ENCODE measurements at regions not wholly inside any gene's neighbourhood (a gene's known extent, or its start where the extent isn't known, plus 50 kb on each side); places are given as distances from the start of the nearest gene placed in this dataset.

DNA sequence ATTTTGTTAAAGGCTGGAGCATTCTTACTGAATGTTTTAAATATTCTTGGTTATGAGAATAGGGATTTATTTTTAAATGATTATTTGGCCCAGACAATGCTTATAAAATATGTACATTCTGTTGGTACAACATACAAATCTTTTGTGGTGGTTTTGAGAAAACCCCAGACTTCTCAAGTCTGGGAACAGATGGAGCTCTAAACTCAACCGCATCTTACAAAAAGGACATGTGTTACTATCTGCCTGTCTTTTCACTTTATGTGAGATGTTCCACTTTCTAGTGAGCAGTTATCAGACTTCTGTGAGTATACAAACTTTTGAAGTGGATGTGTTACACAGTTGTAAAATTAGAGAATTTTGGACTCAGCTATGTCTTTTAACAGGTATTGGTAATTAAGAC, 135.5 kb upstream of the RBMS3 start:
- TF ChIP-seq, protein P1, sequence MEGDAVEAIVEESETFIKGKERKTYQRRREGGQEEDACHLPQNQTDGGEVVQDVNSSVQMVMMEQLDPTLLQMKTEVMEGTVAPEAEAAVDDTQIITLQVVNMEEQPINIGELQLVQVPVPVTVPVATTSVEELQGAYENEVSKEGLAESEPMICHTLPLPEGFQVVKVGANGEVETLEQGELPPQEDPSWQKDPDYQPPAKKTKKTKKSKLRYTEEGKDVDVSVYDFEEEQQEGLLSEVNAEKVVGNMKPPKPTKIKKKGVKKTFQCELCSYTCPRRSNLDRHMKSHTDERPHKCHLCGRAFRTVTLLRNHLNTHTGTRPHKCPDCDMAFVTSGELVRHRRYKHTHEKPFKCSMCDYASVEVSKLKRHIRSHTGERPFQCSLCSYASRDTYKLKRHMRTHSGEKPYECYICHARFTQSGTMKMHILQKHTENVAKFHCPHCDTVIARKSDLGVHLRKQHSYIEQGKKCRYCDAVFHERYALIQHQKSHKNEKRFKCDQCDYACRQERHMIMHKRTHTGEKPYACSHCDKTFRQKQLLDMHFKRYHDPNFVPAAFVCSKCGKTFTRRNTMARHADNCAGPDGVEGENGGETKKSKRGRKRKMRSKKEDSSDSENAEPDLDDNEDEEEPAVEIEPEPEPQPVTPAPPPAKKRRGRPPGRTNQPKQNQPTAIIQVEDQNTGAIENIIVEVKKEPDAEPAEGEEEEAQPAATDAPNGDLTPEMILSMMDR (IDR thresholded peaks at IDR 0.05; ENCODE audit: low read depth, low read length), result no peak
- H3K4me3 ChIP-seq (ENCODE audit: low read depth, low read length), result no peak overlapping the region

DNA sequence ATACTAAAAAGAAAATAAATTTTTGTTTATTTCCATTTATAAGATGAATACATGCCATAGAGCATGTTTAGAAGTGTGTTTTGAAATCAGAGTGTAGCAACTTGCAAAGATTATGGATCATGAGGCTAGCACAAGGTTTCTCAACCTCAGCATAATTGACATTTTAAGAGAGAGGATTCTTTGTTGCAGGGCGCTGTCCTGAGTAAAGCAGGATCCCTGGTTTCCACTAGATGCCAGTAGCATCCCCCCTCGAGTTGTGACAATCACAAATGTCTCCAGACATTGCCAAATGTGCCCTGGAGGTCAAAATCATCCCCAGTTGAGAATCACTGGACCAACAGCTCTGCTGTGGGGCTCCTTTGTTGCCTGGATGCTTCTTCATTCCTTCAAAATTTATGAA, 128.5 kb upstream of the RBMS3 start:
- no peak for DNase-seq (ENCODE audit: low read depth, low spot score)
- H3K4me3 ChIP-seq (ENCODE audit: low read depth, low read length), result no peak overlapping the region
- in situ Hi-C loops (cut with HindIII; ENCODE audit: low sequenced_read_pairs), result no loop called here
- TF ChIP-seq, protein P1 (IDR thresholded peaks at IDR 0.05; ENCODE audit: low read depth, low read length), result peak; percentile 17

More for the DNA sequence above, 135.5 kb upstream of the RBMS3 start:
- in situ Hi-C loops (cut with HindIII; ENCODE audit: low sequenced_read_pairs), result no loop called here
- no peak for DNase-seq (ENCODE audit: low read depth, low spot score)

DNA sequence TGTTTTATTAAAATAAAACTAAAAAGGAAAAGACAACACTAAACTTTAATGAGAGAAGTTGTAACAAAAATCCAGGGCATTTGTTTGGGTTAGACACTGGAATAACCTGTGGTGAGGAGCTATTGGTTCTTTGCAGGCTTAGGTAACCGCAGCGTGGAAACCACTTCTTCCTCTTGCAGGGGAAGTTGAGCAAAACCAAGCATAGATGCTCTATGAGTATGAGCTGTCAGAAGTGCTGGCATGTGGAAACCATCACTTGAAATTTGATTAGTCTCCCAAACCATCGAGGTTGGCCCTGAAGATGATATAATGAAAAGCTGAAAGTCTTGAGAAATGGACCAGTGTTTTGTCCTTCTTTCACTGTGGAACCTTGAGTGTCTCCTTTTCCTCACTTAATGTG, 127.1 kb upstream of the RBMS3 start:
- no peak for DNase-seq (ENCODE audit: low read depth, low spot score)
- H3K4me3 ChIP-seq (ENCODE audit: low read depth, low read length), result no peak overlapping the region
- in situ Hi-C loops (cut with HindIII; ENCODE audit: low sequenced_read_pairs), result no loop called here
- TF ChIP-seq, protein P1 (IDR thresholded peaks at IDR 0.05; ENCODE audit: low read depth, low read length), result no peak

DNA sequence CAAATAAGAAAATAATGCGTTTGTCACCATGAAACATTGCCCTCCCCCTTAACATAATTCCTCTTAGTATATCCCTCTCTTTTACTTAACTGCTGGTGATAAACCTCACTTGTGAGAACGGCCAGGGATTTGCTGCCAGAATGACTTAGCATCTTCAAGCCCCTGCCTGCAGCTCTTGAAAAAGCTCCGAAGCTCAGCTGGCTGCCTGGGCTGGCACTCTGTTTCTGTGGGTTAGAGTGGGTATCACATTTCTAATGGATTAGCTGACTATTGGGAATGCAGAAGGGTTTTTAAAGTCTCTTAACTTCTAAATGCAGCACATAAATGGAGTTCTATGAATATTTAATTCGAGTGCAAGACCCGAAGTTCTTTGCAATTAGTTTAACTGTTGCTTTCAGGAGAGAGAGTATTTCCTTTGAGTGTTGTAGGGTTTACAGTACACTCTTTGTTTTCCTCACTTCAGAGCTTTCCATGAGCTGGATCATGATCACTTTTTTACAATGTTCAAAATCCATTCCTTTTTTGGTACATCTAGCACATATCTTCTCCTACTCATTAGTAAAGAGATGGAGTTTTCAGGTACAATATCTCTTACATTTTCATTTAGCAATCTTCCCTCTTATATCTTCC, 124.7 kb upstream of the RBMS3 start:
- peak; percentile 27 for DNase-seq (ENCODE audit: low read depth, low spot score)
- no peak overlapping the region for H3K4me3 ChIP-seq (ENCODE audit: low read depth, low read length)
- in situ Hi-C loops (cut with HindIII; ENCODE audit: low sequenced_read_pairs), result no loop called here
- TF ChIP-seq, protein P1 (IDR thresholded peaks at IDR 0.05; ENCODE audit: low read depth, low read length), result no peak

DNA sequence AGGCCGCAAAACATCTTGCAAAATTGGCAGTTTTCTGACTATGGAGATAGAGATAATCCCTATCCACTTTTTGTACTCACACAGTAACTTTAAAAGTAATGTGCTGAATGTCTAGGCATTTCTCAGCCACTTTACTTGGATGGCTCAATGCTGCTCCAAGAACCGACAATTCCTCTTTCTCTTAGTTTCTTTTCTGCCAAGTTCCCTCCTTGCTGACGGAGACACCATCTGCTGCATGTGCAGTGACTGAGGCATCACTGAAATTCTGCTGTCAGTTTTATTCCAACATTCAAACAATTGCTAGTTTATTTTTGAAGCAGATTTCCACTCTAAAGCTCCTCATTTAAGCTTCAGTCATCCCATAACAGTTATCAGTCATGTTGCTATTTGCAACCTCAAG, 116.0 kb upstream of the RBMS3 start:
- in situ Hi-C loops (cut with HindIII; ENCODE audit: low sequenced_read_pairs), result no loop called here
- no peak overlapping the region for H3K4me3 ChIP-seq (ENCODE audit: low read depth, low read length)
- DNase-seq (ENCODE audit: low read depth, low spot score), result no peak
- TF ChIP-seq, protein P1 (IDR thresholded peaks at IDR 0.05; ENCODE audit: low read depth, low read length), result no peak

DNA sequence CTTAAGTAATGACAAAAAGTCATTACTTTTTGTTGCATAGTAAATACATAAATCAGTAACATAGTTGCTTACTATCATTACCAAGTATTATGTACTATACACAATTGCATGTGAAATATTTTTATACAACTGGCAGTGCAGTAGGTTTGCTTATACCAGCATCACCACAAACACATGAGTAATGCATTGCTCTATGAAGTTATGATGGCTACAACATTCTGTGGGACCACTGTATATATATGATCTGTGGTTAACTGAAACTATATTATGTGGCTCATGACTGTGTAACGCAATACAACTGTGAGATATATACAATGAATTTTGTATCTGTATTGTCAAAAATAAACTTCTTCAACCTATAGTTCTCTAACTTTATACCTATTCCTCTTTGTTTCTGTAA, 113.7 kb upstream of the RBMS3 start:
- TF ChIP-seq, protein P1 (IDR thresholded peaks at IDR 0.05; ENCODE audit: low read depth, low read length), result no peak

More for the DNA sequence above, 113.7 kb upstream of the RBMS3 start:
- H3K4me3 ChIP-seq (ENCODE audit: low read depth, low read length), result no peak overlapping the region
- no peak for DNase-seq (ENCODE audit: low read depth, low spot score)
- in situ Hi-C loops (cut with HindIII; ENCODE audit: low sequenced_read_pairs), result no loop called here

All from astrocyte of the spinal cord (primary cell).